ENCODE measurements at regions not wholly inside any gene's neighbourhood (a gene's known extent, or its start where the extent isn't known, plus 50 kb on each side); places are given as distances from the start of the nearest gene placed in this dataset.
"Not testable (repeated sequence)": the region's sequence is repeated elsewhere in the genome, so short reads cannot be mapped to it uniquely, and the experiment has no call there.

DNA sequence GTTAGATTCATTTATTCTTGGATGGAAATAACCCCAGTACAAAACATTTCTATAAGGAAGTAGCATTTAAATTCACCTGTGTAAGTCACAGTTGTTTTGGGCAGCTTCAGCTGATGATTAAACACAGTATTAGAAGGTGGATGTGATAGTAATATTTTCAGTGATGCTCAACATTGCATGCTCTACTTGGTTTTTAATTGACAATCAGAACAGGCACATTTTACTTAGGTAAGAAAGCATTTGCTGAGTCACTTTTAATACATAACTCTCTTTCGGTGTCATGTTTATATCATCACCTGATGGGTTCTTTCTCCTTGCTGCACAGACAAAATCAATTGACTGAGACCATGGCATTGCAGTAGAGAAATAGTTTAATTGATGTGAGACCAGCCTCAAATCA, 80.7 kb downstream of the CMAS start:
- TF ChIP-seq, protein P1, sequence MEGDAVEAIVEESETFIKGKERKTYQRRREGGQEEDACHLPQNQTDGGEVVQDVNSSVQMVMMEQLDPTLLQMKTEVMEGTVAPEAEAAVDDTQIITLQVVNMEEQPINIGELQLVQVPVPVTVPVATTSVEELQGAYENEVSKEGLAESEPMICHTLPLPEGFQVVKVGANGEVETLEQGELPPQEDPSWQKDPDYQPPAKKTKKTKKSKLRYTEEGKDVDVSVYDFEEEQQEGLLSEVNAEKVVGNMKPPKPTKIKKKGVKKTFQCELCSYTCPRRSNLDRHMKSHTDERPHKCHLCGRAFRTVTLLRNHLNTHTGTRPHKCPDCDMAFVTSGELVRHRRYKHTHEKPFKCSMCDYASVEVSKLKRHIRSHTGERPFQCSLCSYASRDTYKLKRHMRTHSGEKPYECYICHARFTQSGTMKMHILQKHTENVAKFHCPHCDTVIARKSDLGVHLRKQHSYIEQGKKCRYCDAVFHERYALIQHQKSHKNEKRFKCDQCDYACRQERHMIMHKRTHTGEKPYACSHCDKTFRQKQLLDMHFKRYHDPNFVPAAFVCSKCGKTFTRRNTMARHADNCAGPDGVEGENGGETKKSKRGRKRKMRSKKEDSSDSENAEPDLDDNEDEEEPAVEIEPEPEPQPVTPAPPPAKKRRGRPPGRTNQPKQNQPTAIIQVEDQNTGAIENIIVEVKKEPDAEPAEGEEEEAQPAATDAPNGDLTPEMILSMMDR (IDR thresholded peaks at IDR 0.05; ENCODE audit: low read depth, low read length) = no peak
- DNase-seq (ENCODE audit: extremely low read depth, low read depth) = no peak

DNA sequence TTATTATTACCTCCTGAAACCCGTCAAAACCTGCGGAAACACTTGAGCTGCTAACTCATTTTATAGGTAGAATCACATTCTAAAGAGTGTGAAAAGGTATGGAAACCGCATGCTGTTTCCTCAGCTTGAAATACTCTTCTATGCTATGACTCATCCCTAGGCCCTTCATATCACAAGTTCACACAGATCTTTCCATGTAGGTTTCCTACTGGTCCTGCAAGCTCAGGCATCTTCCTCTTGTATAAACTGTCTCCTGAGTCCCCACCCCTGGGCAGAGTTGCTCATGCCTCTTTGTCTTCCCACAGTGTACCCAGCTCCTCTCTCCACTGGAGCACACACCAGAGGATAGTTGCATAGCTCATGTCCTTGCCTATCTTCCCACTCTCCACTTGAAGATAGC, 84.7 kb downstream of the CMAS start:
- TF ChIP-seq, protein P1 (IDR thresholded peaks at IDR 0.05; ENCODE audit: low read depth, low read length) = no peak
- no peak for DNase-seq (ENCODE audit: extremely low read depth, low read depth)

DNA sequence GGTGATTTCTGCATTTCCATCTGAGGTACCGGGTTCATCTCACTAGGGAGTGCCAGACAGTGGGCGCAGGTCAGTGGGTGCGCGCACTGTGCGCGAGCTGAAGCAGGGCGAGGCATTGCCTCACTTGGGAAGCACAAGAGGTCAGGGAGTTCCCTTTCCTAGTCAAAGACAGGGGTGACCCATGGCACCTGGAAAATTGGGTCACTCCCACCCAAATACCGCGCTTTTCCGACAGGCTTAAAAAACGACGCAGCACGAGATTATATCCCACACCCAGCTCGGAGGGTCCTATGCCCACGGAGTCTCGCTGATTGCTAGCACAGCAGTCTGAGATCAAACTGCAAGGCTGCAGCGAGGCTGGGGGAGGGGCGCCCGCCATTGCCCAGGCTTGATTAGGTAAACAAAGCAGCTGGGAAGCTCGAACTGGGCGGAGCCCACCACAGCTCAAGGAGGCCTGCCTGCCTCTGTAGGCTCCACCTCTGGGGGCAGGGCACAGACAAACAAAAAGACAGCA, 90.6 kb downstream of the CMAS start:
- DNase-seq (ENCODE audit: extremely low read depth, low read depth) = not testable (repeated sequence)
